ENCODE measurements at regions not wholly inside any gene's neighbourhood (a gene's known extent, or its start where the extent isn't known, plus 50 kb on each side); places are given as distances from the start of the nearest gene placed in this dataset.
"Not testable (repeated sequence)": the region's sequence is repeated elsewhere in the genome, so short reads cannot be mapped to it uniquely, and the experiment has no call there.

DNA sequence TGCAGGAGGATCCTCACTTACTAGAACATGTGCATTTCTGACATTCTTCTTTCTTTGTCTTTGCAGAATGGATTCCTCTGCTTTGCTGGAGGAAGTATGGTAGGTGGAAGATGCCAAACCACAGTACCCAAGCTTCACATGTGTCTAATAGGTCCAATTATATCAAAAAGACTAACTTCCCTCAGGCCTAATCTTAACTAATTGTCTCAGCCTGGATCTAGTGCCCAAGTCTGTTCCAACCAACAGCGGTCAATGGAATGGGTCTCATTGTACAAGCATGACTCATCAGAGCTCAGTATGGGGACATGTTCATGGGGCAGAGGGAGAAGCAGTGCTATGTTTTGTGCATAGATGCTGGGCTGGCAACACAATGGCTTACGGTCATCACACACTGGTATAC is 81.6 kb upstream of the CSNK1A1L start:
- Histone ChIP-seq H3K9me3 (ENCODE audit: low read length) (peaks cover 5% of the 10 kb centered on the region), H3K4me1 (ENCODE audit: insufficient read depth, low read length) (no peaks in the 10 kb centered on the region), H3K27me3 (ENCODE audit: insufficient read depth, low read length, poor library complexity, severe bottlenecking) (no peaks in the 10 kb centered on the region), H3K36me3 (ENCODE audit: insufficient read depth, low read length) (no peaks in the 10 kb centered on the region), H3K27ac (ENCODE audit: low read depth, low read length) (no peak overlapping the region), H3K4me3 (ENCODE audit: low read length) (no peak overlapping the region)
- Mint-ChIP-seq H3K27me3 (no peaks in the 10 kb centered on the region), H3K27ac (no peak overlapping the region), H3K36me3 (no peaks in the 10 kb centered on the region), H3K9me3 (peaks cover 0 to 4% (median 3%) of the 10 kb centered on the region in 5 donors), H3K4me1 (no peaks in the 10 kb centered on the region), H3K4me3 (no peak overlapping the region)
- DNase-seq = no peak
- CTCF ChIA-PET = no interaction called here
- POLR2A ChIA-PET = no interaction called here

DNA sequence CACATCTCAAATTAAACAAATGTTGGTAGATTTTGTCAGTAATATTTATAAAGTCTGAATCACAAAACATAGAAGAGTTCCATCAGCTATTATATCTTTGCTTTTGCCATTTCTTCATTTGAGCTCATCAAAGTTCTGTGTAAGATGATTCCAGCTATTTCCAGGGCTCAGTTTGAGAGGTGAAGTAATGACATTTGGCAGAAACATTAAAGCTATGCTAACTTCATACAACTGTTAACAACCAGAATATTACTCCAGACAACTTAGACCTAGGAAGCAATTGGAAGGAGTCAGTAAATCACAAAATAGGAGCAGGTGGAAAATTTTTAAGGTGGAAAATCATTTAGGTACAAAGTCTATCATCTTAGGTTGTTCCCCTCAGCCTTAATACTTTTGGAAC is 76.2 kb upstream of the CSNK1A1L start:
- ChIA-PET CTCF (no interaction called here), POLR2A (no interaction called here)
- DNase-seq = no peak
- H3K27ac ChIP-seq (ENCODE audit: low read depth, low read length) = no peak overlapping the region
- no peaks in the 10 kb centered on the region for H3K4me1 ChIP-seq (ENCODE audit: insufficient read depth, low read length)
- H3K36me3 ChIP-seq (ENCODE audit: insufficient read depth, low read length) = no peaks in the 10 kb centered on the region
- no peaks in the 10 kb centered on the region for H3K9me3 ChIP-seq (ENCODE audit: low read length)
- no peak overlapping the region for H3K27ac Mint-ChIP-seq
- no peaks in the 10 kb centered on the region for H3K27me3 ChIP-seq (ENCODE audit: insufficient read depth, low read length, poor library complexity, severe bottlenecking)
- peaks cover 0 to 5% (median 0%) of the 10 kb centered on the region in 5 donors for H3K9me3 Mint-ChIP-seq
- H3K36me3 Mint-ChIP-seq = no peaks in the 10 kb centered on the region
- H3K4me1 Mint-ChIP-seq = no peaks in the 10 kb centered on the region
- no peak overlapping the region for H3K4me3 Mint-ChIP-seq
- peaks cover 0 to 3% of the 10 kb centered on the region in 2 donors for H3K27me3 Mint-ChIP-seq
- H3K4me3 ChIP-seq (ENCODE audit: low read length) = no peak overlapping the region

DNA sequence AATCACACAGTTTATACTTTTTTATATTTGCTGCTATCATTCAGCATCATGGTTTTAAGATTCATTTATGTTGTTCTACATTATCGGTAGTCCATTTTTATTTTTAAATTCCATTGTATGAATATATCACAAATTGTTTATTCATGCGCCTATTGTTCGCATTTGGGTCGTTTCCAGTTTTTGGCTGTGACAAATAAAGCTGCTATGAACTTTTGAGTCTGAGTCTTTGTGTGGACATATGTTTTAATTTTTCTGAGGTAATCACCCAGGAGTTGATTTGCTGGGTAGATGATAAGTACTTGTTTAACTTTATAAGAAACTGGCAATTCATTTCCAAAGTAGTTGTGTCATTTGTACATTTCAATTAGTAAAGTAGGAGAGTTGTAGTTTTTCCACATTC is 74.2 kb upstream of the CSNK1A1L start:
- Mint-ChIP-seq H3K27ac (no peak overlapping the region), H3K4me1 (no peaks in the 10 kb centered on the region), H3K9me3 (peaks cover 0 to 3% (median 0%) of the 10 kb centered on the region in 5 donors), H3K36me3 (no peaks in the 10 kb centered on the region), H3K27me3 (peaks cover 0 to 3% of the 10 kb centered on the region in 2 donors), H3K4me3 (no peak overlapping the region)
- Histone ChIP-seq H3K4me3 (ENCODE audit: low read length) (no peak overlapping the region), H3K4me1 (ENCODE audit: insufficient read depth, low read length) (no peaks in the 10 kb centered on the region), H3K9me3 (ENCODE audit: low read length) (no peaks in the 10 kb centered on the region), H3K27ac (ENCODE audit: low read depth, low read length) (no peak overlapping the region), H3K36me3 (ENCODE audit: insufficient read depth, low read length) (no peaks in the 10 kb centered on the region), H3K27me3 (ENCODE audit: insufficient read depth, low read length, poor library complexity, severe bottlenecking) (no peaks in the 10 kb centered on the region)
- no peak for DNase-seq
- ChIA-PET POLR2A (no interaction called here), CTCF (no interaction called here)

DNA sequence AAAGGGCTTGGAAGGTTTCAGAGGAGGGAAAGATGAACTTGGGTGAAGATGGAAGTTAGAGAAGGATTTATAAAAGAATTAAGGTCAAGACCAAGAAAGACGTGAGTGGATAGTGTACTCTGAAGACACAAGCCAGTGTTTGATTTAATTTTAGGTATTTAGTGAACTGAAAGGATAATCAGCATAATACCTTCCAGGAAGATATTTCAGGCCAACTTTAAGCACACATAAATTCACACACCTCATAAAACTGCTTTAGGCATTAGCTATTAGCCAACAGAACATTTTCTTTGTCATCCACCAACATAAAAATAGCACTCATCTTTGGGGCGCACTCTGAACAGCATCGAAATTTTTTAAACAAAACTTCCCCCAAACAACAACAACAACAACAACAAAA is 71.7 kb upstream of the CSNK1A1L start:
- no peak for DNase-seq
- CTCF ChIA-PET = no interaction called here
- no peak overlapping the region for H3K4me3 Mint-ChIP-seq

DNA sequence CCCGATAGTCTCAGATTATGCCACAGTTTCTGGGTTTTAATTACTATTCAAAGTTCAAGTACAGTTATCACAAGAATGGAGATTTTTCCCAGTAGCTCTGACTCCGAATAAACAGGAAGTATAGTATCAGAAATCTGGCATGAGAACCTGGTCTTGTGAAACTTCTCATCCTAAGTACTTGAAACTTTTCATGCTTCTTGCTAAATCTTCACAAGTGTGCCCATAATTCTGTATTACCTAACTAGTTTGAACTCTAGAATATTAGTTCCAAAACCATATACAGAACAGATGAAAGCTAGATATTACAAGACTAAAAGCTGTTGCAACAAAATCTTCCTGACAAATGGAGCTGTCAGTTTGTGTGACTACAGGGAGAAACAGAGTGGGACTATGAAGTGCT is 70.5 kb upstream of the CSNK1A1L start:
- Histone ChIP-seq H3K9me3 (ENCODE audit: low read length) (no peaks in the 10 kb centered on the region), H3K4me1 (ENCODE audit: insufficient read depth, low read length) (no peaks in the 10 kb centered on the region), H3K36me3 (ENCODE audit: insufficient read depth, low read length) (no peaks in the 10 kb centered on the region), H3K4me3 (ENCODE audit: low read length) (no peak overlapping the region), H3K27me3 (ENCODE audit: insufficient read depth, low read length, poor library complexity, severe bottlenecking) (no peaks in the 10 kb centered on the region), H3K27ac (ENCODE audit: low read depth, low read length) (no peak overlapping the region)
- Mint-ChIP-seq H3K27ac (no peak overlapping the region), H3K36me3 (no peaks in the 10 kb centered on the region), H3K4me3 (no peak overlapping the region), H3K9me3 (no peaks in the 10 kb centered on the region), H3K27me3 (peaks cover 0 to 3% of the 10 kb centered on the region in 2 donors), H3K4me1 (no peaks in the 10 kb centered on the region)
- DNase-seq = no peak
- CTCF ChIA-PET = no interaction called here
- POLR2A ChIA-PET = no interaction called here

More for the DNA sequence above, 71.7 kb upstream of the CSNK1A1L start:
- no peaks in the 10 kb centered on the region for H3K36me3 ChIP-seq (ENCODE audit: insufficient read depth, low read length)
- POLR2A ChIA-PET = no interaction called here
- H3K27me3 ChIP-seq (ENCODE audit: insufficient read depth, low read length, poor library complexity, severe bottlenecking) = no peaks in the 10 kb centered on the region
- H3K27me3 Mint-ChIP-seq = peaks cover 0 to 3% of the 10 kb centered on the region in 2 donors
- no peaks in the 10 kb centered on the region for H3K4me1 ChIP-seq (ENCODE audit: insufficient read depth, low read length)
- H3K4me3 ChIP-seq (ENCODE audit: low read length) = no peak overlapping the region
- peaks cover 0 to 3% (median 0%) of the 10 kb centered on the region in 5 donors for H3K9me3 Mint-ChIP-seq
- H3K9me3 ChIP-seq (ENCODE audit: low read length) = no peaks in the 10 kb centered on the region
- no peak overlapping the region for H3K27ac Mint-ChIP-seq
- no peaks in the 10 kb centered on the region for H3K36me3 Mint-ChIP-seq
- no peak overlapping the region for H3K27ac ChIP-seq (ENCODE audit: low read depth, low read length)
- no peaks in the 10 kb centered on the region for H3K4me1 Mint-ChIP-seq

DNA sequence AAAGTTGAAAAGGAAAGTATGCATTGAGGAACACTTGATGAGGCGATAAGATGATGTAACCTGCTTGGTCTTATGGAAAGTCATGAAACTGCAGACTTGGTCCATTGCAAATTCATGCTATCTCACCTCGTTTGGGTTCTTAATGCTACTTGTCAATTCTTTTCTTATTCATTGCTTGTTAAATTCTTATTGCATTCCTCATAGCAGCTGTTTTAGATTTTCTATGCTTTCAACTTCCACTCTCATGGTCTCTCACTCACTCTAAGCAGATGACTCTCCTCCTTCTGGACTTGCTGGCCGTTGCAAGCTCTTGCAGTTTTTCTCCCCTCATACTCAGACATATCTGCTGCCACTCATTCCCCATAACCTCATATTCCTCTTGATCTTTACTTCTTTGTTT is 67.8 kb upstream of the CSNK1A1L start:
- ChIA-PET CTCF (no interaction called here), POLR2A (no interaction called here)
- Histone ChIP-seq H3K9me3 (ENCODE audit: low read length) (no peaks in the 10 kb centered on the region), H3K27me3 (ENCODE audit: insufficient read depth, low read length, poor library complexity, severe bottlenecking) (no peaks in the 10 kb centered on the region), H3K4me1 (ENCODE audit: insufficient read depth, low read length) (no peaks in the 10 kb centered on the region), H3K27ac (ENCODE audit: low read depth, low read length) (no peak overlapping the region), H3K4me3 (ENCODE audit: low read length) (no peak overlapping the region), H3K36me3 (ENCODE audit: insufficient read depth, low read length) (no peaks in the 10 kb centered on the region)
- Mint-ChIP-seq H3K36me3 (no peaks in the 10 kb centered on the region), H3K4me3 (no peak overlapping the region), H3K27ac (no peak overlapping the region), H3K4me1 (no peaks in the 10 kb centered on the region), H3K9me3 (no peaks in the 10 kb centered on the region), H3K27me3 (peaks cover 0 to 3% of the 10 kb centered on the region in 2 donors)
- DNase-seq = no peak

DNA sequence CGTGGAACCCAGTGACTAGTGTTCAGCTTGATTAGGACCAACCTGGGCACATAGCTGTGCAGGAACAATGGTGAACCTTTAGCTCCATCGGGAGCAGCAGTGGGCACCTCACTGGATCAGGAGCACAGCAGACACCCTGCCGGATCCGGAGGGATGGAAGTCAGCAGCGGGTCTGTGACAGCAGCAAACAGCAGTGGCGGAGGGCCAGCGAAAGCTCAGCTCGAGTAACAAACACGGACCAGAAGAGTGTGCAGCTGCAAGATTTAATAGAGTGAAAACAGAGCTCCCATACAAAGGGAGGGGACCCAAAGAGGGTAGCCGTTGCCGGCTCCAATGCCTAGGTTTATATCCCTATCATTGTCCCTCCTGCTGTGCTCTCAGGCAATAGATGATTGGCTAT is 66.8 kb upstream of the CSNK1A1L start:
- DNase-seq; H3K36me3 Mint-ChIP-seq; H3K36me3 ChIP-seq (ENCODE audit: insufficient read depth, low read length); H3K27ac Mint-ChIP-seq; H3K4me1 ChIP-seq (ENCODE audit: insufficient read depth, low read length); POLR2A ChIA-PET; H3K4me3 ChIP-seq (ENCODE audit: low read length); H3K4me1 Mint-ChIP-seq; H3K27ac ChIP-seq (ENCODE audit: low read depth, low read length); CTCF ChIA-PET; H3K4me3 Mint-ChIP-seq; H3K9me3 ChIP-seq (ENCODE audit: low read length); H3K27me3 Mint-ChIP-seq; H3K27me3 ChIP-seq (ENCODE audit: insufficient read depth, low read length, poor library complexity, severe bottlenecking); H3K9me3 Mint-ChIP-seq: not testable (repeated sequence)

DNA sequence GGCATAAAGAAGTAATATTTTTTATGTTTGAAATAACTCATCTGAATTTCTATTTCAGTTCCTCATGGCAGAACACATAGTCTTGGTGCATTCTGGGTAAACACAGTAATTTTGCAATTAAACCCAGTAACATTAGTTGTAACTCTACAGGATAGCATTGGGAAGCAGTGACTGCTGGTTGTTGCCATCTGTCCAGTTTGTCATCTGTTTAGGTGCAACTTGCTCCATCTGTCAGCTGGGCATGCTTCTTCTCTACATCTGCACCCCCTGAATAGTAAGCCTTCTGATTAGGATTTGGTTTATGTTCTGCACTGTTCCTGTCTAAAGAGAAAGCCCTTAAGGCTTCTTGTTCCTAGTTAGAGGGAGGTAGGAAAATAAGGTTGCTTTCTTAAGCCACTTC is 63.5 kb upstream of the CSNK1A1L start:
- peaks cover 0 to 3% (median 0%) of the 10 kb centered on the region in 3 donors for H3K36me3 Mint-ChIP-seq
- Histone ChIP-seq H3K9me3 (ENCODE audit: low read length) (no peaks in the 10 kb centered on the region), H3K27me3 (ENCODE audit: insufficient read depth, low read length, poor library complexity, severe bottlenecking) (no peaks in the 10 kb centered on the region), H3K4me1 (ENCODE audit: insufficient read depth, low read length) (no peaks in the 10 kb centered on the region), H3K4me3 (ENCODE audit: low read length) (no peak overlapping the region), H3K36me3 (ENCODE audit: insufficient read depth, low read length) (no peaks in the 10 kb centered on the region), H3K27ac (ENCODE audit: low read depth, low read length) (no peak overlapping the region)
- peaks cover 0 to 1% (median 0%) of the 10 kb centered on the region in 5 donors for H3K9me3 Mint-ChIP-seq
- H3K4me3 Mint-ChIP-seq = no peak overlapping the region
- no peaks in the 10 kb centered on the region for H3K4me1 Mint-ChIP-seq
- POLR2A ChIA-PET = no interaction called here
- CTCF ChIA-PET = no interaction called here
- no peak for DNase-seq
- H3K27me3 Mint-ChIP-seq = no peaks in the 10 kb centered on the region
- H3K27ac Mint-ChIP-seq = no peak overlapping the region

DNA sequence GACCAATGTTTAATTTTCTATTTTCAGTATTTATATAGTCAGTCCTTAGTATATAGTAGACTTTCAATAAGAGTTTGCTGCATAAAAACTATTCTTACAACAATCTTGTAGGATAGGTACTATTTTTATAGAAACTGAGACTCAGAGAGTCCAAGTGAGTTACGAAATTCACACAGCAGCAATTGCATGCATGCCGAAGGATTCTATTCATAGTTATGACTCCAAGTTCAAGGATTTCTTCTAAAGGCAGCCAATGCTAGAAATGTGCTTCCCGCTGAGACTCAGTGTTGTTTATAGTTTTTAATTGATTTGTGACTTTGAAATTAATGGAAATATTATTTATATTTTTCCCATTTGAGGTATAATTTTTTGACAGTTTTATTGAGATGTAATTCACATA is 62.7 kb upstream of the CSNK1A1L start:
- Histone ChIP-seq H3K9me3 (ENCODE audit: low read length) (no peaks in the 10 kb centered on the region), H3K4me3 (ENCODE audit: low read length) (no peak overlapping the region), H3K36me3 (ENCODE audit: insufficient read depth, low read length) (no peaks in the 10 kb centered on the region), H3K27me3 (ENCODE audit: insufficient read depth, low read length, poor library complexity, severe bottlenecking) (no peaks in the 10 kb centered on the region), H3K4me1 (ENCODE audit: insufficient read depth, low read length) (no peaks in the 10 kb centered on the region), H3K27ac (ENCODE audit: low read depth, low read length) (no peak overlapping the region)
- Mint-ChIP-seq H3K4me3 (no peak overlapping the region), H3K9me3 (peaks cover 0 to 1% (median 0%) of the 10 kb centered on the region in 5 donors), H3K36me3 (peaks cover 0 to 3% (median 0%) of the 10 kb centered on the region in 3 donors), H3K4me1 (no peaks in the 10 kb centered on the region), H3K27me3 (no peaks in the 10 kb centered on the region), H3K27ac (no peak overlapping the region)
- CTCF ChIA-PET = no interaction called here
- POLR2A ChIA-PET = no interaction called here
- DNase-seq = no peak

Measured in CD8-positive, alpha-beta memory T cell (primary cell).